Neural cell (in vitro differentiated cells): ENCODE measurements at regions not wholly inside any gene's neighbourhood (a gene's known extent, or its start where the extent isn't known, plus 50 kb on each side); places are given as distances from the start of the nearest gene placed in this dataset.

Experiments used
- MXI1 ChIP-seq: fragments of 450-650 bp; conservative IDR thresholded peaks from 2 replicates; pipeline ENCODE4 v1.6.1; 2014; ENCODE audit warnings: antibody characterized with exemption, mild to moderate bottlenecking; ENCODE audit not compliant: poor library complexity, severe bottlenecking
- POLR2AphosphoS5 ChIP-seq: IDR thresholded peaks from 2 replicates; pipeline ENCODE4 v1.6.1; 2012
- RAD21 ChIP-seq: fragments of 450-650 bp; conservative IDR thresholded peaks from 2 replicates; pipeline ENCODE4 v1.6.1; 2014; ENCODE audit warnings: antibody characterized with exemption, mild to moderate bottlenecking, moderate library complexity
- TF ChIP-seq, protein P1 (sequence below): fragments of 450-650 bp; IDR thresholded peaks from 2 replicates; pipeline ENCODE4 v1.5.1; 2014; ENCODE audit warnings: antibody characterized with exemption, mild to moderate bottlenecking, moderate library complexity; ENCODE audit not compliant: poor library complexity, severe bottlenecking
- TF ChIP-seq, protein P2 (sequence below): IDR thresholded peaks from 2 replicates; pipeline ENCODE4 v1.6.1; 2012; ENCODE audit warnings: borderline replicate concordance

DNA sequence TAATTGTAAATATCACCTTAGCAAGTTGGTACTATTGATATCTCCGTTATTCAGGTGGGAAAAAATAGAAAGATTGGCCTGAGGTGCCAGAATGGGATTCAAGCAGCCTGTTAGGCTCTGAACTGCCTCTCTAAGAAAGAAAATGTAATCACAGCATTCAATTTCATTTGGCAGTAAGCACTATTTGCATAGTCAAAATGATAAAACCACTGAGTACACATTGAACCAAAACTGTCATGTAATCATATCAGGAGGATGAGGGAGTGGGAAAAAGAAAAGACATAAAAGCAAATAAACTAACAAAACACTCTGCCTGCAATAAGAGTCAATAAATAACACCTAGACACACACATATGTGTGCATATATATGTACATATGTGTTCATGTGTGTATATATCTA is 103.9 kb upstream of the TACR1 start:
- TF ChIP-seq, protein P1, sequence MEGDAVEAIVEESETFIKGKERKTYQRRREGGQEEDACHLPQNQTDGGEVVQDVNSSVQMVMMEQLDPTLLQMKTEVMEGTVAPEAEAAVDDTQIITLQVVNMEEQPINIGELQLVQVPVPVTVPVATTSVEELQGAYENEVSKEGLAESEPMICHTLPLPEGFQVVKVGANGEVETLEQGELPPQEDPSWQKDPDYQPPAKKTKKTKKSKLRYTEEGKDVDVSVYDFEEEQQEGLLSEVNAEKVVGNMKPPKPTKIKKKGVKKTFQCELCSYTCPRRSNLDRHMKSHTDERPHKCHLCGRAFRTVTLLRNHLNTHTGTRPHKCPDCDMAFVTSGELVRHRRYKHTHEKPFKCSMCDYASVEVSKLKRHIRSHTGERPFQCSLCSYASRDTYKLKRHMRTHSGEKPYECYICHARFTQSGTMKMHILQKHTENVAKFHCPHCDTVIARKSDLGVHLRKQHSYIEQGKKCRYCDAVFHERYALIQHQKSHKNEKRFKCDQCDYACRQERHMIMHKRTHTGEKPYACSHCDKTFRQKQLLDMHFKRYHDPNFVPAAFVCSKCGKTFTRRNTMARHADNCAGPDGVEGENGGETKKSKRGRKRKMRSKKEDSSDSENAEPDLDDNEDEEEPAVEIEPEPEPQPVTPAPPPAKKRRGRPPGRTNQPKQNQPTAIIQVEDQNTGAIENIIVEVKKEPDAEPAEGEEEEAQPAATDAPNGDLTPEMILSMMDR: no peak
- no peak for TF ChIP-seq RAD21
- no peak for TF ChIP-seq MXI1
- no peak for TF ChIP-seq POLR2AphosphoS5
- TF ChIP-seq, protein P2, sequence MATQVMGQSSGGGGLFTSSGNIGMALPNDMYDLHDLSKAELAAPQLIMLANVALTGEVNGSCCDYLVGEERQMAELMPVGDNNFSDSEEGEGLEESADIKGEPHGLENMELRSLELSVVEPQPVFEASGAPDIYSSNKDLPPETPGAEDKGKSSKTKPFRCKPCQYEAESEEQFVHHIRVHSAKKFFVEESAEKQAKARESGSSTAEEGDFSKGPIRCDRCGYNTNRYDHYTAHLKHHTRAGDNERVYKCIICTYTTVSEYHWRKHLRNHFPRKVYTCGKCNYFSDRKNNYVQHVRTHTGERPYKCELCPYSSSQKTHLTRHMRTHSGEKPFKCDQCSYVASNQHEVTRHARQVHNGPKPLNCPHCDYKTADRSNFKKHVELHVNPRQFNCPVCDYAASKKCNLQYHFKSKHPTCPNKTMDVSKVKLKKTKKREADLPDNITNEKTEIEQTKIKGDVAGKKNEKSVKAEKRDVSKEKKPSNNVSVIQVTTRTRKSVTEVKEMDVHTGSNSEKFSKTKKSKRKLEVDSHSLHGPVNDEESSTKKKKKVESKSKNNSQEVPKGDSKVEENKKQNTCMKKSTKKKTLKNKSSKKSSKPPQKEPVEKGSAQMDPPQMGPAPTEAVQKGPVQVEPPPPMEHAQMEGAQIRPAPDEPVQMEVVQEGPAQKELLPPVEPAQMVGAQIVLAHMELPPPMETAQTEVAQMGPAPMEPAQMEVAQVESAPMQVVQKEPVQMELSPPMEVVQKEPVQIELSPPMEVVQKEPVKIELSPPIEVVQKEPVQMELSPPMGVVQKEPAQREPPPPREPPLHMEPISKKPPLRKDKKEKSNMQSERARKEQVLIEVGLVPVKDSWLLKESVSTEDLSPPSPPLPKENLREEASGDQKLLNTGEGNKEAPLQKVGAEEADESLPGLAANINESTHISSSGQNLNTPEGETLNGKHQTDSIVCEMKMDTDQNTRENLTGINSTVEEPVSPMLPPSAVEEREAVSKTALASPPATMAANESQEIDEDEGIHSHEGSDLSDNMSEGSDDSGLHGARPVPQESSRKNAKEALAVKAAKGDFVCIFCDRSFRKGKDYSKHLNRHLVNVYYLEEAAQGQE: no peak
